Neutrophil (primary cell): ENCODE measurements at regions not wholly inside any gene's neighbourhood (a gene's known extent, or its start where the extent isn't known, plus 50 kb on each side); places are given as distances from the start of the nearest gene placed in this dataset.

Experiments used
- H3K27ac ChIP-seq: fragments of 200-600 bp; sonication (generic); 2 replicates; pipeline ENCODE4 v1.5.1; 2016; ENCODE audit warnings: mild to moderate bottlenecking, moderate library complexity
- H3K27me3 ChIP-seq: fragments of 200-600 bp; sonication (generic); 2 replicates; pipeline ENCODE4 v1.6.0; 2016; ENCODE audit warnings: mild to moderate bottlenecking
- H3K36me3 ChIP-seq: fragments of 200-600 bp; sonication (generic); 2 replicates; pipeline ENCODE4 v1.5.1; 2017
- H3K4me1 ChIP-seq, 2 experiments: fragments of 200-600 bp in 1 of 2; sonication (generic) in 1 of 2; 1 replicate in 1 of 2; 2 replicates in 1 of 2; pipeline versions ENCODE4 v1.5.1 to v1.6.1; 2013 to 2016; ENCODE audit warnings: low read depth in 1 of 2, low read length in 1 of 2, mild to moderate bottlenecking in 1 of 2, moderate library complexity in 1 of 2; ENCODE audit not compliant: control insufficient read depth in 1 of 2, insufficient read depth in 1 of 2
- H3K4me3 ChIP-seq, 2 experiments: fragments of 200-600 bp in 1 of 2; sonication (generic) in 1 of 2; 1 replicate in 1 of 2; 2 replicates in 1 of 2; pipeline ENCODE4 v1.5.1; 2013 to 2016; ENCODE audit warnings: low read depth in 1 of 2, low read length in 1 of 2, mild to moderate bottlenecking in 1 of 2, moderate library complexity in 1 of 2
- H3K9me3 ChIP-seq: fragments of 200-600 bp; sonication (generic); 2 replicates; pipeline ENCODE4 v1.5.1; 2016
- CTCF ChIP-seq: fragments of 200-600 bp; sonication (generic); IDR thresholded peaks from 2 replicates; pipeline ENCODE4 v1.5.1; 2016; ENCODE audit warnings: antibody characterized with exemption

GRCh38 chr13:107475753-107476453 is 739.4 kb downstream of the LIG4 start:
- no peaks in the 10 kb centered on the region for H3K4me1 ChIP-seq
- H3K27ac ChIP-seq, result no peak overlapping the region
- H3K9me3 ChIP-seq, result no peaks in the 10 kb centered on the region
- no peaks in the 10 kb centered on the region for H3K27me3 ChIP-seq
- no peaks in the 10 kb centered on the region for H3K36me3 ChIP-seq
- no peak overlapping the region for H3K4me3 ChIP-seq
- no peak for TF ChIP-seq CTCF

- Histone ChIP-seq H3K4me1 (no peaks in the 10 kb centered on the region), H3K4me3 (no peak overlapping the region), H3K36me3 (no peaks in the 10 kb centered on the region), H3K27ac (no peak overlapping the region), H3K27me3 (no peaks in the 10 kb centered on the region), H3K9me3 (no peaks in the 10 kb centered on the region)
- no peak for TF ChIP-seq CTCF
Observed at GRCh38 chr13:107473253-107473652, 742.1 kb downstream of the LIG4 start.

GRCh38 chr13:107466326-107467099 is 748.8 kb downstream of the LIG4 start:
- TF ChIP-seq CTCF, result no peak
- no peak overlapping the region for H3K27ac ChIP-seq

GRCh38 chr13:107462501-107462900 is 752.8 kb downstream of the LIG4 start:
- no peaks in the 10 kb centered on the region for H3K27me3 ChIP-seq
- no peak overlapping the region for H3K27ac ChIP-seq
- H3K4me3 ChIP-seq, result no peak overlapping the region
- no peaks in the 10 kb centered on the region for H3K36me3 ChIP-seq
- no peak for TF ChIP-seq CTCF
- no peaks in the 10 kb centered on the region for H3K4me1 ChIP-seq
- no peaks in the 10 kb centered on the region for H3K9me3 ChIP-seq

More at GRCh38 chr13:107466326-107467099, 748.8 kb downstream of the LIG4 start:
- H3K36me3 ChIP-seq, result no peaks in the 10 kb centered on the region
- H3K9me3 ChIP-seq, result no peaks in the 10 kb centered on the region
- H3K4me3 ChIP-seq, result no peak overlapping the region
- H3K27me3 ChIP-seq, result no peaks in the 10 kb centered on the region
- no peaks in the 10 kb centered on the region for H3K4me1 ChIP-seq

- no peaks in the 10 kb centered on the region for H3K36me3 ChIP-seq
- H3K4me1 ChIP-seq, result no peaks in the 10 kb centered on the region
- no peaks in the 10 kb centered on the region for H3K27me3 ChIP-seq
- H3K9me3 ChIP-seq, result no peaks in the 10 kb centered on the region
- H3K27ac ChIP-seq, result no peak overlapping the region
- H3K4me3 ChIP-seq, result no peak overlapping the region
- no peak for TF ChIP-seq CTCF
Observed at GRCh38 chr13:107461751-107462150, 753.6 kb downstream of the LIG4 start.
